ENCODE measurements at regions not wholly inside any gene's neighbourhood (a gene's known extent, or its start where the extent isn't known, plus 50 kb on each side); places are given as distances from the start of the nearest gene placed in this dataset.

- 64 to 73% methylated on average over 1 of the region's 1 CpG for WGBS, 2 donors (ENCODE audit: low coverage in 1 of 2)
- Histone ChIP-seq H3K9me3 (peaks cover 0 to 5% (median 0%) of the 10 kb centered on the region in 3 donors), H3K36me3 (no peaks in the 10 kb centered on the region), H3K4me1 (no peaks in the 10 kb centered on the region), H3K4me3 (no peak overlapping the region), H3K27ac (no peak overlapping the region), H3K27me3 (peaks cover 11% of the 10 kb centered on the region)
- TF ChIP-seq POLR2AphosphoS5 (IDR thresholded peaks at IDR 0.05), result no peak
- TF ChIP-seq CTCF (IDR thresholded peaks at IDR 0.05), result no peak
- no peak for TF ChIP-seq POLR2A (IDR thresholded peaks at IDR 0.05)
- no peak for TF ChIP-seq EP300 (IDR thresholded peaks at IDR 0.05)
- no peak for ATAC-seq
These were observed 58.8 kb upstream of the SLC22A23 start for GRCh38 chr6:3515669-3516068.

- TF ChIP-seq POLR2A (IDR thresholded peaks at IDR 0.05) (no peak), CTCF (IDR thresholded peaks at IDR 0.05) (no peak), POLR2AphosphoS5 (IDR thresholded peaks at IDR 0.05) (no peak), EP300 (IDR thresholded peaks at IDR 0.05) (no peak)
- Histone ChIP-seq H3K4me1 (no peaks in the 10 kb centered on the region), H3K4me3 (no peak overlapping the region), H3K9me3 (no peaks in the 10 kb centered on the region), H3K27me3 (peaks cover 11% of the 10 kb centered on the region), H3K27ac (no peak overlapping the region), H3K36me3 (no peaks in the 10 kb centered on the region)
- 93 to 94% methylated on average over 6 to 8 of the region's 9 CpGs for WGBS, 2 donors (ENCODE audit: low coverage in 1 of 2)
- no peak for ATAC-seq
These were observed 56.6 kb upstream of the SLC22A23 start for GRCh38 chr6:3513416-3513815.

- TF ChIP-seq CTCF (IDR thresholded peaks at IDR 0.05) (no peak), POLR2AphosphoS5 (IDR thresholded peaks at IDR 0.05) (no peak), EP300 (IDR thresholded peaks at IDR 0.05) (no peak), POLR2A (IDR thresholded peaks at IDR 0.05) (no peak)
- Histone ChIP-seq H3K4me3 (no peak overlapping the region), H3K27me3 (peaks cover 11% of the 10 kb centered on the region), H3K27ac (no peak overlapping the region), H3K9me3 (no peaks in the 10 kb centered on the region), H3K36me3 (no peaks in the 10 kb centered on the region), H3K4me1 (no peaks in the 10 kb centered on the region)
- WGBS, 2 donors (ENCODE audit: low coverage in 1 of 2), result 100% methylated on average over 2 of the region's 5 CpGs; no CpG with 5 or more reads in 1 of the 2 donors
- ATAC-seq, result no peak
These were observed 56.0 kb upstream of the SLC22A23 start for GRCh38 chr6:3512832-3513231.

GRCh38 chr6:3510617-3511016 is 53.8 kb upstream of the SLC22A23 start:
- Histone ChIP-seq H3K4me3 (no peak overlapping the region), H3K9me3 (no peaks in the 10 kb centered on the region), H3K27me3 (peaks cover 11% of the 10 kb centered on the region), H3K27ac (no peak overlapping the region), H3K4me1 (no peaks in the 10 kb centered on the region), H3K36me3 (no peaks in the 10 kb centered on the region)
- no peak for ATAC-seq
- no peak for TF ChIP-seq POLR2AphosphoS5 (IDR thresholded peaks at IDR 0.05)
- no peak for TF ChIP-seq POLR2A (IDR thresholded peaks at IDR 0.05)
- no peak for TF ChIP-seq CTCF (IDR thresholded peaks at IDR 0.05)
- TF ChIP-seq EP300 (IDR thresholded peaks at IDR 0.05), result no peak
- WGBS, 2 donors (ENCODE audit: low coverage in 1 of 2), result 86% methylated on average over 6 of the region's 8 CpGs; no CpG with 5 or more reads in 1 of the 2 donors

- Histone ChIP-seq H3K27me3 (peaks cover 11% of the 10 kb centered on the region), H3K36me3 (no peaks in the 10 kb centered on the region), H3K27ac (no peak overlapping the region), H3K4me1 (no peaks in the 10 kb centered on the region), H3K9me3 (no peaks in the 10 kb centered on the region), H3K4me3 (no peak overlapping the region)
- WGBS, 2 donors (ENCODE audit: low coverage in 1 of 2), result 43 to 82% methylated on average over 1 of the region's 1 CpG
- TF ChIP-seq EP300 (IDR thresholded peaks at IDR 0.05) (no peak), POLR2A (IDR thresholded peaks at IDR 0.05) (no peak), CTCF (IDR thresholded peaks at IDR 0.05) (no peak), POLR2AphosphoS5 (IDR thresholded peaks at IDR 0.05) (no peak)
- no peak for ATAC-seq
These were observed 53.3 kb upstream of the SLC22A23 start for GRCh38 chr6:3510178-3510577.

Measured in gastroesophageal sphincter (tissue), 4 donors.